ENCODE measurements at regions not wholly inside any gene's neighbourhood (a gene's known extent, or its start where the extent isn't known, plus 50 kb on each side); places are given as distances from the start of the nearest gene placed in this dataset.
"Not testable (repeated sequence)": the region's sequence is repeated elsewhere in the genome, so short reads cannot be mapped to it uniquely, and the experiment has no call there.

- ATAC-seq (ENCODE audit: low FRiP score) (no peak), DNase-seq (ENCODE audit: low spot score) (no peak)
- TF ChIP-seq, protein P1, sequence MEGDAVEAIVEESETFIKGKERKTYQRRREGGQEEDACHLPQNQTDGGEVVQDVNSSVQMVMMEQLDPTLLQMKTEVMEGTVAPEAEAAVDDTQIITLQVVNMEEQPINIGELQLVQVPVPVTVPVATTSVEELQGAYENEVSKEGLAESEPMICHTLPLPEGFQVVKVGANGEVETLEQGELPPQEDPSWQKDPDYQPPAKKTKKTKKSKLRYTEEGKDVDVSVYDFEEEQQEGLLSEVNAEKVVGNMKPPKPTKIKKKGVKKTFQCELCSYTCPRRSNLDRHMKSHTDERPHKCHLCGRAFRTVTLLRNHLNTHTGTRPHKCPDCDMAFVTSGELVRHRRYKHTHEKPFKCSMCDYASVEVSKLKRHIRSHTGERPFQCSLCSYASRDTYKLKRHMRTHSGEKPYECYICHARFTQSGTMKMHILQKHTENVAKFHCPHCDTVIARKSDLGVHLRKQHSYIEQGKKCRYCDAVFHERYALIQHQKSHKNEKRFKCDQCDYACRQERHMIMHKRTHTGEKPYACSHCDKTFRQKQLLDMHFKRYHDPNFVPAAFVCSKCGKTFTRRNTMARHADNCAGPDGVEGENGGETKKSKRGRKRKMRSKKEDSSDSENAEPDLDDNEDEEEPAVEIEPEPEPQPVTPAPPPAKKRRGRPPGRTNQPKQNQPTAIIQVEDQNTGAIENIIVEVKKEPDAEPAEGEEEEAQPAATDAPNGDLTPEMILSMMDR (IDR thresholded peaks at IDR 0.05): no peak
Observed at GRCh38 chr13:50225193-50226155, 210.2 kb downstream of the KCNRG start.

- ATAC-seq (ENCODE audit: low FRiP score): no peak
- TF ChIP-seq, protein P1 (IDR thresholded peaks at IDR 0.05): no peak
- DNase-seq (ENCODE audit: low spot score): no peak
Observed at GRCh38 chr13:50226515-50227155, 211.4 kb downstream of the KCNRG start.

DNA sequence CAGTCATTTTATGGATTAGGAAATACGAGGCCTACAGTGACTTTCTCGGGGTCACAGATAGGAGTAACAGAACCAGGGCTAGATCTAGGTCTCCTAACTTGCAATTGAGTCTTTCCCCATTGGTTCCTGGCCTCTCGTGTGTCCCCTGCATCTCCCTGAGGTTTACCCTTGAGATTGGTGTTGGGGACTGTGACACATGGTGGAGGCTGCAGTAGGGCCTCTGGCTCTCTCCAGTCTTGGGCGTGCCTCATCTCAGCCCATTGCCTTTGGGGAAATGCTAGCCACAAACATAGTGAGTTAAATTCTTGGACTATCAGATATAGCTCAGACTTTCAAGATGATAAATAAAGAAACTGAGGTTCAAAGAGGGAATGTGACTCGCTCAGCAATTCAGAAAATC, 212.1 kb downstream of the KCNRG start:
- TF ChIP-seq, protein P1 (IDR thresholded peaks at IDR 0.05): no peak
- no peak for ATAC-seq (ENCODE audit: low FRiP score)
- no peak for DNase-seq (ENCODE audit: low spot score)

DNA sequence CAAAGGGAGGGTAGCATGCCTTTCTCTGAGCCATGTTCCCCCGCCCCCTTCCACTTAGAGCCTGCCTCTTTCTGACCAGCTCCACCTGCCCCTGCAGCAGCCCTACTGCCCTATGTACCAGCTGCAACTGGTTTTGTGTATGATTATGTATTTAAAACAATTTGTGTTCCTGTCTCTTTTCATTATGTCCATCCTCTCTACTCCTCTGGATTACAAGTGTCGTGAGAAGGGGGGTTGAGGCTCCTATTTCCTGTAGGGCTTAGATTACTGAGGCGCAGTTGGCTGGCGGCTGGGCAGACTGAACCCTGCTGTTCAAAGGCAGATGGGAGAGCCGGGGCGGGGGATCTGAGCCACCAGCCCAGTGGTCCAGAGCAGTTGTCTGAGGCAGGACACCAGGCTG, 213.3 kb downstream of the KCNRG start:
- DNase-seq (ENCODE audit: low spot score): no peak
- ATAC-seq (ENCODE audit: low FRiP score): no peak
- TF ChIP-seq, protein P1 (IDR thresholded peaks at IDR 0.05): no peak

GRCh38 chr13:50229960-50230661, 214.9 kb downstream of the KCNRG start:
- peak; percentile 59 for ATAC-seq (ENCODE audit: low FRiP score)
- TF ChIP-seq, protein P1 (IDR thresholded peaks at IDR 0.05): no peak
- no peak for DNase-seq (ENCODE audit: low spot score)

- ATAC-seq (ENCODE audit: low FRiP score): no peak
- TF ChIP-seq, protein P1 (IDR thresholded peaks at IDR 0.05): no peak
Observed at GRCh38 chr13:50230662-50230978, 215.4 kb downstream of the KCNRG start.

DNA sequence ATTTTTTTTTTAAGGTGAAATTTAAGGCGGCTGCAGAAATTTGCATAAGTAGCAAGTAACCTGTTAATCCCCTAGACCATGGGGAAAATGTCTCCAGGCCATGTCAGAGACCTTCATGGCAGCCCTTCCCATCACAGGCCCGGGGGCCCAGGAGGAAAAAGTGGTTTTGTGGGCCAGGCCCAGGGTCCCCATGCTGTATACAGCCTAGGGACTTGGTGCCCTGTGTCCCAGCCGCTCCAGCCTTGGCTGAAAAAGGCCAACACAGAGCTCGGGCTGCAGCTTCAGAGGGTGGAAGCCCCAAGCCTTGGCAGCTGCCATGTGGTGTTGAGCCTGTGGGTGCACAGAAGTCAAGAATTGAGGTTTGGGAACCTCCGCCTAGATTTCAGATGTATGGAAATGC, 218.3 kb downstream of the KCNRG start:
- not testable (repeated sequence) for ATAC-seq (ENCODE audit: low FRiP score); DNase-seq (ENCODE audit: low spot score)

More at GRCh38 chr13:50230662-50230978, 215.4 kb downstream of the KCNRG start:
- no peak for DNase-seq (ENCODE audit: low spot score)
